HG02981 (cell line): ENCODE measurements at regions not wholly inside any gene's neighbourhood (a gene's known extent, or its start where the extent isn't known, plus 50 kb on each side); places are given as distances from the start of the nearest gene placed in this dataset.
"Not testable (repeated sequence)": the region's sequence is repeated elsewhere in the genome, so short reads cannot be mapped to it uniquely, and the experiment has no call there.

Experiments used
- ATAC-seq: cut with Tn5 transposase; IDR thresholded peaks from one replicate; pipeline ENCODE4 v1.9.1; 2021; ENCODE audit warnings: mild to moderate bottlenecking, moderate library complexity; ENCODE audit not compliant: unreplicated experiment

- no peak for ATAC-seq
Observed at GRCh38 chr1:195851804-195852203, 756.4 kb downstream of the KCNT2 start.

GRCh38 chr1:195851016-195851601 lies 757.1 kb downstream of the KCNT2 start:
- no peak for ATAC-seq

- ATAC-seq, result no peak
Observed at GRCh38 chr1:195849180-195849579, 759.1 kb downstream of the KCNT2 start.

- ATAC-seq, result not testable (repeated sequence)
Observed at GRCh38 chr1:195847957-195848875, 760.0 kb downstream of the KCNT2 start.

GRCh38 chr1:195831789-195832188 lies 776.5 kb downstream of the KCNT2 start:
- ATAC-seq, result no peak

- ATAC-seq, result no peak
Observed at GRCh38 chr1:195828325-195828724, 779.9 kb downstream of the KCNT2 start.

GRCh38 chr1:195820925-195821324 lies 787.3 kb downstream of the KCNT2 start:
- ATAC-seq, result no peak

- no peak for ATAC-seq
Observed at GRCh38 chr1:195806060-195806459, 802.2 kb downstream of the KCNT2 start.

- ATAC-seq, result no peak
Observed at GRCh38 chr1:195804547-195804946, 803.7 kb downstream of the KCNT2 start.

- ATAC-seq, result no peak
Observed at GRCh38 chr1:195799016-195799415, 809.2 kb downstream of the KCNT2 start.

GRCh38 chr1:195794225-195794624 lies 814.0 kb downstream of the KCNT2 start:
- no peak for ATAC-seq

GRCh38 chr1:195791796-195792195 lies 816.4 kb downstream of the KCNT2 start:
- no peak for ATAC-seq

- no peak for ATAC-seq
Observed at GRCh38 chr1:195790514-195791168, 817.6 kb downstream of the KCNT2 start.

- ATAC-seq, result no peak
Observed at GRCh38 chr1:195789321-195789720, 818.9 kb downstream of the KCNT2 start.

- no peak for ATAC-seq
Observed at GRCh38 chr1:195788721-195789120, 819.5 kb downstream of the KCNT2 start.

GRCh38 chr1:195785830-195786229 lies 822.4 kb downstream of the KCNT2 start:
- ATAC-seq, result no peak

- no peak for ATAC-seq
Observed at GRCh38 chr1:195773931-195774330, 834.3 kb downstream of the KCNT2 start.

GRCh38 chr1:195769461-195769860 lies 838.8 kb downstream of the KCNT2 start:
- no peak for ATAC-seq

GRCh38 chr1:195768936-195769335 lies 839.3 kb downstream of the KCNT2 start:
- ATAC-seq, result no peak

- ATAC-seq, result no peak
Observed at GRCh38 chr1:195768377-195768776, 839.9 kb downstream of the KCNT2 start.

GRCh38 chr1:195766709-195767108 lies 841.5 kb downstream of the KCNT2 start:
- ATAC-seq, result no peak

- ATAC-seq, result no peak
Observed at GRCh38 chr1:195765099-195765498, 843.1 kb downstream of the KCNT2 start.
